ENCODE measurements at regions not wholly inside any gene's neighbourhood (a gene's known extent, or its start where the extent isn't known, plus 50 kb on each side); places are given as distances from the start of the nearest gene placed in this dataset.

DNA sequence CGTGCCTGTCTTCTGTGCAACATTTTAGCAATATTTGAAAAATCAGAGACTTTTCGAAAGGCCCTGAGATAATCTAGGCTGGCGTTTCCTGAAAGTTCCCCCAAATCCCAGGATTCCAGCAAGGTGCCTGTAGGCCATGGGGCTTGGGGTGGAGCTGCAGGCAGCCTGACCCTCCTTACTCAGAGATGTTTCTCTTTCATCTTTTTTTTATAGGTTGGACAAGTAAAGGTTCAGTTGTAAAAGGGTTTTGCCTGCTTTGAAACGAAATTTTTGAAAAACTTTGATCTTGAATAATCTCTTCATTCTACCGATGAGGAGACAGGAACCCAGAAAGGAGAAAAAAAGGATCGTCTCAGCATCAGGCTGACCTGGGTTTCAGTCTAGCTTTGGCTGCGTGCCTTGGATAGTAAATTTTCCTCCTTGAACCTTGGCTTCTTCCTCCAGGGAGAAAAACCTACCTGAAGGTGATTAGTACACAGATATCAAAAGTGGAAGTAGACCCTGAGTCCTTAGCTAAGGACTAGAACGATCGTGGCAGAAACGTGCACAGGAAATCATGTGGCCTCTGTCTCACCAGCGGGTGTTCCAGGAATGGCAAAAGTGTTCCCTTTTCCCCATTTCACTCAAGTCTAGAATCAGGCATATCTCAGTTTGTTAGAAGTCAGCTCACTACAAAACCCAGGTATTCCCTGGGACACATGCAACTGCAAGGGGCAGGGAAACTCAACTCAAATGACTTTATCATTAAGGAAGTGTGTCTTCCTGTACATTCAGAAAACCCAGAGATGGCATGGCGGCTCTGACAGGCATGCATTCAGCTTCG lies 128.2 kb upstream of the PTPN1 start:
- intact Hi-C loops (cut with DNase I): no loop called here
- no peak overlapping the region for H3K27ac ChIP-seq (ENCODE audit: low read depth in 2 of 2, low read length in 2 of 2)
- H3K36me3 ChIP-seq (ENCODE audit: control insufficient read depth in 2 of 3, insufficient read depth in 3 of 3, low read length in 3 of 3): no peaks in the 10 kb centered on the region
- peaks cover 0 to 14% (median 7%) of the 10 kb centered on the region in 3 donors for H3K4me1 ChIP-seq (ENCODE audit: control insufficient read depth in 2 of 3, insufficient read depth in 2 of 3, low read depth in 1 of 3, low read length in 3 of 3)
- no peak for TF ChIP-seq CTCF (IDR thresholded peaks at IDR 0.05; ENCODE audit: borderline replicate concordance, extremely low read depth, insufficient read depth)
- H3K4me3 ChIP-seq (ENCODE audit: low read length in 3 of 3): no peak overlapping the region
- no peaks in the 10 kb centered on the region for H3K9me3 ChIP-seq (ENCODE audit: control insufficient read depth in 2 of 3, insufficient read depth in 1 of 3, low read length in 3 of 3)
- no peaks in the 10 kb centered on the region for H3K27me3 ChIP-seq (ENCODE audit: control insufficient read depth, insufficient read depth, low read length)
- no peak overlapping the region for H3K9ac ChIP-seq (ENCODE audit: low read length in 3 of 3)
- DNase-seq (no peak), FAIRE-seq (no peak)

DNA sequence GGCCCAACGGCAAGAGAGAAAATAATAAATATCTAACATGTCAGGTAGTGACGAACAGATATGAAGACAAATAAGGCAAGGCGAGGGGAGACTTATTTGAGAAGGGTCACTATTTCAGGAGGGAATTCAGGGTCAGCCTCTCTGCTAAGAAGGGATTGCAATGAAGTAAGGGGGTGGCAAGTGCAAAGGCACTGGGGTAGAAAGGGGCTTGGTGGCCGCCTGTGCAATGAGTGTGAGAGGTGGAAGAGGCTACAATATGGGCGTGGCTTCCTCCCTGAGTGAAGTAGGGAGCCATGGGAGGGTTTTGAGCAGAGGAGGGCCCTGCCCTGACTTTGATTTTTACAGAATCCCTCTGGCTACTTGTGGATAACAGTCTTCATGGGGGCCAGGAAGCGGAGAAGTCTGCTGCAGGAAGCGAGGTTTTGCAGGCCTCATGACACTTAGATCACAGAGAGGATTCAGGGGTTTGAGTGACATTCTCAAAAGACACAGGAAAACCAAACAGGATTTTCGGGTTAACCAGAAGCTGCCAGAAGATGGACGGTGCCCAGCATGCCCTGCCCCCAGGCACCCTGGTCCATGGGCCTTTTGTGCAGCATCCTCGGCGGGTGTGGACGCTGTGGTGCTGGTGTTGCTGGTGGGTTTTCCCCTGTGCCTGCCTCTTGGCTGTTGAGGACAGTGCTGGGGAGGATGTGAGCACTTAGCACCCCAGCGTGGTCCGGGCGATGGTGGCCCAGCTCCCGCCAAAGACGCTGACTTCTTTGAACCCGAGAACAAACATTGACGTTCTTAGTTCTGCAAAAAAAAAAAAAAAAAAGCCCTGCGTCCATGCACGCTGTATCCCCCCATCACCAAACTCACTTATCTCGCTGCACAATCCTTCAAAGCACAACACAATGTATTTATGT lies 124.2 kb upstream of the PTPN1 start:
- H3K9me3 ChIP-seq (ENCODE audit: control insufficient read depth in 2 of 3, insufficient read depth in 1 of 3, low read length in 3 of 3): no peaks in the 10 kb centered on the region
- H3K27ac ChIP-seq (ENCODE audit: low read depth in 2 of 2, low read length in 2 of 2): no peak overlapping the region
- TF ChIP-seq CTCF (IDR thresholded peaks at IDR 0.05; ENCODE audit: borderline replicate concordance, extremely low read depth, insufficient read depth): no peak
- no peaks in the 10 kb centered on the region for H3K27me3 ChIP-seq (ENCODE audit: control insufficient read depth, insufficient read depth, low read length)
- intact Hi-C loops (cut with DNase I): no loop called here
- H3K9ac ChIP-seq (ENCODE audit: low read length in 3 of 3): no peak overlapping the region
- FAIRE-seq (no peak), DNase-seq (peak in 1 of 5 donors; percentile 78)
- no peaks in the 10 kb centered on the region for H3K36me3 ChIP-seq (ENCODE audit: control insufficient read depth in 2 of 3, insufficient read depth in 3 of 3, low read length in 3 of 3)
- H3K4me1 ChIP-seq (ENCODE audit: control insufficient read depth in 2 of 3, insufficient read depth in 2 of 3, low read depth in 1 of 3, low read length in 3 of 3): peaks cover 0 to 12% (median 7%) of the 10 kb centered on the region in 3 donors
- H3K4me3 ChIP-seq (ENCODE audit: low read length in 3 of 3): no peak overlapping the region

DNA sequence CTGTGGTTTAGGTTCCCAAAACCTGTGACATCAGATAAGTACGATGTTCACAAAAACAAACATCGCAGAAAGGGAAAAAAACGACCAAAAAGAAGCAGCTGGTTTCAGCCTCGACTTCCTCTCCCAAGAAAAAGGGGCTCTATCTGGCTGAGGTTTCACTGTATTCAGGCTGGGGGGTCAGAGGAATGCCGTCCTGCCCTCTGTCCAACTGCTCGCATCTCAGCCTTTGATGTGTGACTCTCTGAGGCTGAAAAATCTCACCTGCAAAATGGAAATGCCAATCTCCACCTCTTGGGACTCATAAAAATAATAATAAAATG lies 123.6 kb upstream of the PTPN1 start:
- Histone ChIP-seq H3K9ac (ENCODE audit: low read length in 3 of 3) (no peak overlapping the region), H3K27ac (ENCODE audit: low read depth in 2 of 2, low read length in 2 of 2) (no peak overlapping the region), H3K4me3 (ENCODE audit: low read length in 3 of 3) (no peak overlapping the region), H3K4me1 (ENCODE audit: control insufficient read depth in 2 of 3, insufficient read depth in 2 of 3, low read depth in 1 of 3, low read length in 3 of 3) (peaks cover 0 to 12% (median 7%) of the 10 kb centered on the region in 3 donors), H3K9me3 (ENCODE audit: control insufficient read depth in 2 of 3, insufficient read depth in 1 of 3, low read length in 3 of 3) (no peaks in the 10 kb centered on the region), H3K36me3 (ENCODE audit: control insufficient read depth in 2 of 3, insufficient read depth in 3 of 3, low read length in 3 of 3) (no peaks in the 10 kb centered on the region), H3K27me3 (ENCODE audit: control insufficient read depth, insufficient read depth, low read length) (no peaks in the 10 kb centered on the region)
- DNase-seq (no peak), FAIRE-seq (no peak)
- intact Hi-C loops (cut with DNase I): no loop called here
- no peak for TF ChIP-seq CTCF (IDR thresholded peaks at IDR 0.05; ENCODE audit: borderline replicate concordance, extremely low read depth, insufficient read depth)

All from kidney (tissue), 13 donors.